HG02870 (cell line): ENCODE measurements at regions not wholly inside any gene's neighbourhood (a gene's known extent, or its start where the extent isn't known, plus 50 kb on each side); places are given as distances from the start of the nearest gene placed in this dataset.

Experiments
- ATAC-seq: cut with Tn5 transposase; IDR thresholded peaks from one replicate; pipeline ENCODE4 v1.9.1; 2021; ENCODE audit warnings: mild to moderate bottlenecking, moderate library complexity; ENCODE audit not compliant: unreplicated experiment

DNA sequence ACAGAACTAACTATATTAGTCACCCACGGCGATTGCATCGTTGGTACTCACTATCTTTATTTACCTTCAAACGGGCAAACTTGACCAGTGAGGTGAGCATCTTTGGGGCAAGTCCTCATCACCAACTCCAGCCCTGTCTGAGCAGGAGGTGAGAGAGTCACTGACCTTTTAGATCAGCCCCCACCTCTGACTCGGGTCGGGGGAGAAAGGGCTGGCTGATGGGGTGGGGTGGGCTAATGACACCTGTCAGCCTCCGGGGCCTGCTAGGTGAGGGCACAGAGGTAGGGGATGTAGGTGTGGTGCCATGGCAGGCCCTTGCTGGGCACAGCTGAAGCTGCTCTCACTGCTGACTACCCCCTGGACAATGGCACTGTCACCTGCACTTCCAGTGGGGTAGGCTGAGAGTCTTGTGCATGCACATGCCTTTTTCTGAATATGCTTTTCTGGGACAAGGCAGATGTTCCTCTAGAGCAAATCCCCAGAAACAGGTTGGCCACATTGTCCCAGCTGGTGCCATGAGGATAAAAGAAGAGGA, 359.5 kb upstream of the MKI67 start:
- ATAC-seq: no peak

DNA sequence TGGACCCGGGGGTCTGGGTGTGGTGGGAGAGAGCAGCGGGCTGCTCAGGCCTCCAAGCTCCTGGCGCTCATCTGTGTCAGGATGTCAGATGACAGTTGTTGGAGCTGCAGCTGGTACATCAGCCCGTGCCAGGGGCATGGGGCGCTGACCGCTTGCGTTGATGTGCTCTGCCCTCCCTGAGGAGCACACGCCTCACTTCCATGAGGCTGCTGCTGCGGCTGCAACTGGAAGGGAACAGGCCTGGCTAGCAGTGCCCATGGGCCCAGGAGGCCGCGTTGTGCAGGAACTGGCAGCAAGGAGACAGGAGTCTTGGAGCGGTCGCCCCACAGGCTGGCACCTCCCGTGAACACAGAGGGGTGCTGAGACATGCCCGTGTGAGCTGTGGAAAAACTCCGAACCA, 361.3 kb upstream of the MKI67 start:
- no peak for ATAC-seq

DNA sequence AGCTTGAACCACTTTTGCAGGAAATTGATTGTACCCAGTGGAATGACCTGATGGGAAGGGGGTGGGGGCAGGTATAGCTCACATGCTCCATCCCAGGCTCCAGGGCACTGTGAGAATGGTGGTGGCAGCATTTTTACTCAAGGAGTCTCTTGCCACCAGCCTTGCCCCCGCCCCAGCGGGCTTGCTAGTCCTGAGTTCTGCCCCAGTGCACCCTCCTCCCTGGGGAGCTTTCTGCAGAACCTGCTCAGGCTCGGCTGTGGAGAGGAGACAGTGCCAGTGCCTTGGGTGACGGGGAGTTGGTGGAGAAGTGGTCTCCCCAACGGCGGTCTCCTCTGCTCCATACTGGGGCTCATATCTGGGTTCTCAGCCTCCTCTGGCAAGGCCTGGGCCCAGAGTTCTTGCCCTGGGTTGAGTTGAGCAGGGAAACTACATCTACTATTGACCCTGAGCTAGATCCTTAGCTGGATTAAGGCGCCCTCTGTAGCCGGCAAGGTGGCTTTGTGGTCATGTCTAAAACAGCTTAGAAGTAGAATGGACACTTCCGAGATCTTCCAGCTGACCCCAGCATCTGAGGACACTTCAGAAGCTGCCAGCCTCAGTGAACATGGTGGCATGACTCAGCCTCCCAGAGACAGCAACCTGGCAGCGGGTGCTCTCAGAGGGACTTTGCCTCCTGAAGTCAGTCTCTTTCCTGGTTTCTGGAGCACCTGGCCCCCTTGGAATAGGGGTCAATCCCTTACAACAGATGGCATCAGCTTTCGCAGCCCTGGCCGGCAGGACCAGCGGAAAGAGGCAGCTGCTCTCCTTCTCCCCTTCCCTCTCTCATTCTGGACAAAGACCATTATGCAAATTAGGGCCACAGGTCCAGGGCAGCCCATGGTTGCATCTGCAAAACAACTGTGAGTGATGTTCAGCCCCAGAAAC, 363.4 kb upstream of the MKI67 start:
- no peak for ATAC-seq

DNA sequence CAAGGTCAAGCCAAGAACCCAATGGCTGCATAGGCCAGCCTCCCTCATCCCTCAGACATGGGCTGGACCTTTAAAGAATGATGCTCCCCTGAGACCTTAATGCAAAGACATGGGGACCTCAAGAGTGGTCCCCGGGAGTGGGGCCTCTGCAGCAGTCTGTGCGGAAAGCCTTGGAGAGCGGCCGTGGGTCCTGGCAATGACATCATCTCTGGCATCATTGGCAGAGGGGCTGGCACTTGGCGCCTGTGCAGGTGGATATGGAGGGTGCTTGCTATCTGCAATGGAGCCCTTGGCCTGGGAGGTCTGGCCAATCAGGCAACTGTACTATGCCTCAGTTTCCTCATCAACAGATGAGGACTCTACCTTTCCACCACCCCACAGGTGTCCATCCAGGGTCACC, 365.5 kb upstream of the MKI67 start:
- ATAC-seq: no peak

- no peak for ATAC-seq
Observed at GRCh38 chr10:128493811-128494210, 367.6 kb upstream of the MKI67 start.

GRCh38 chr10:128494665-128495064, 368.4 kb upstream of the MKI67 start:
- ATAC-seq: no peak

- ATAC-seq: no peak
Observed at GRCh38 chr10:128497660-128498377, 371.6 kb upstream of the MKI67 start.

- ATAC-seq: no peak
Observed at GRCh38 chr10:128498378-128498730, 372.1 kb upstream of the MKI67 start.

- ATAC-seq: no peak
Observed at GRCh38 chr10:128498746-128499145, 372.5 kb upstream of the MKI67 start.

GRCh38 chr10:128499486-128499885, 373.3 kb upstream of the MKI67 start:
- ATAC-seq: no peak

DNA sequence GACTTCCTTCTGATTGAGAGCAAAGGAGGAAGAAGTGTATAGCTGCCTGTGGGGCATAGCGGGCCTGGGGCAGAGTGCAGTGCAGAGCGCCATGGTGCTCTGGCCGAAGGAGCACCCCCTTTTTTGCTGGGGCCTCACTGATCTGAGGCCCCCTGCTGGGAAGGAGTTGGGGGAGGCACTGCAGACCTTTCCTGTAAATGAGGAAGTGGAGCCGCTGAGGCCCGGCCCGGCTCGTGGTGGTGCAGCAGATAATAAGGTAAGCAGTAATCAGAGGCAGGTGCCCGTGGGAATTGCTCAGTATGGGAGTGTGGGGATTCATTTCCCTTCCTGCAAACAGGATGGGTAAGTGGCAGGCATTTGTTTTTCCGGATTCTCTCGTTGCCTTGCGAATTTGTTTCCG, 373.7 kb upstream of the MKI67 start:
- no peak for ATAC-seq

- ATAC-seq: no peak
Observed at GRCh38 chr10:128500642-128501041, 374.4 kb upstream of the MKI67 start.

GRCh38 chr10:128505346-128505745, 379.1 kb upstream of the MKI67 start:
- no peak for ATAC-seq

GRCh38 chr10:128506423-128506822, 380.2 kb upstream of the MKI67 start:
- no peak for ATAC-seq

GRCh38 chr10:128507066-128507465, 380.8 kb upstream of the MKI67 start:
- ATAC-seq: no peak

- ATAC-seq: no peak
Observed at GRCh38 chr10:128511284-128511683, 385.1 kb upstream of the MKI67 start.

DNA sequence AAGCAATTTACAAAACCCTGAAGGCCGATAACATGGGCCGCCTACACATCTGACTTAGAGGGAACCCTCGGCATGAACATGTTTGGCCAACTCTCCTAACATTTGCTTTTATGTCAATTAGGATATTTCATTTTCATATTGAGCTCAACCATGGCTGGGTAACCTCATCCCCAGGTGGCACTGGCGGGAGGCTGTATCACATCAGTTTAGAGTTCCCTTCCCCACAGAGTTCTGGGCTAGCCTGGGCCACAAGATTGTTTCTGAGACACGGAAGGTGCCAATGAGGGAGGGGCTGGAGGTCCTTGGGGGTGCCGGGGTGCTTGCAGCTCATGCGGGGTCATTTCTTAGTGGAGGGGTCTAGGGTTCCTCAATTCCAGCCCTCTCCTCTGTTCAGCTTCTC, 386.5 kb upstream of the MKI67 start:
- no peak for ATAC-seq

DNA sequence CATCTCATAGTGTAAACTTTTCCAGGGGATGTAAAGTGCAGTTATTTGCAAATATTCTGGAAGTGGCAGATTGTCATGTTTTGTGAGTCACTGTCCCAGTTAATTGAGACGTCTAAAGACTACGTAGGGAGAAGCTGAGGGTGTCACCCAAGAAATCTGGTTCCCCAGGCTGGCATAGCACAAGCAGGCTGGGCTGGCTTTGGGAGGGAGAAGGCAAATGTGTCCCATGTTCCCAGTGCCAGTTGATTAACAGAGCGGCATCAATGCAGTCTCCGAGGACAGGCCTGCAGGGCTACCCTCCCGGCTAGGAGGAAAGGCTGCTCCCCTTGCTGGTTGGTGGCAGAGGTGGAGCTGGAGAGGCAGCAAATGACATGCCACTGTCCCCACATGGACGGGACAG, 388.3 kb upstream of the MKI67 start:
- ATAC-seq: no peak

DNA sequence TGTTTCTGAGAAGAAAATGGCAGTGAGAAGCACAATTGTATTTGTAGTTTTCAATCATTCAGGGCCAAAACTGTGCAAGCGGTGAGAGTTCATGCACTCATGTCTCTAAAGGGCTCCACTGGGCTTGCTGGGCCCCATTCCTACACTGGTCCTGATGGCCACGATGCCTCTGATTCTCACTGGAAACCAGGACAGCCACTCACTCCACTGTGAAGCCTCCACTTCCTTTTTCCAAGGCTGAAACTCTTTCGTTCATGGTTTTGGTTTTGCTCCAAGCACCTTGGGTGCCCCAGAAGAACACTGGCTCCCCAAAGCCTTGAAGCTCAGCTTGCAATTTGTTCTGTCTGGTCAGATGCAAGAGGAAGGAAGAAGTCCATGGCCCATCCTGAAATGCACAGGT, 390.0 kb upstream of the MKI67 start:
- no peak for ATAC-seq

DNA sequence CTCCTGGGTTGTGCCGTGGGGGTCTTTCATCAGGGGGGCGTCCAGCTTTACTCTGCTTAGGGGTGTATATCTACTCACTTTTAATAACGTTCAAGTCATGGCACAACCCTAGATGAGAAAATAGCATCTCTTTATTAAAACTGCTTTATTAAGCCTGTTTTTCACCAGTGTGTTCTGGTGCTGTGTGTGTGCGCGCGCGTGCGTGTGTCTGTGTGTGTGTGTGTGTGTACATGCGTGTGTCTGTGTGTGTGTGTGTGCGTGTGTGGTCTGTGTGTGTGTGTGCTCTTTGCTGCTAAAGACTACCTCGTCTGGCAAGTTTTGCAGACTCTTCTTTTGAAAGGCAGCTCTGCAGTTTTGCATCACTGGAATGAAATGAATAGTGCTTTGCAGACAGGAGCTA, 390.9 kb upstream of the MKI67 start:
- no peak for ATAC-seq

- no peak for ATAC-seq
Observed at GRCh38 chr10:128518000-128518399, 391.8 kb upstream of the MKI67 start.

GRCh38 chr10:128519581-128519980, 393.4 kb upstream of the MKI67 start:
- ATAC-seq: no peak
